WTC11 (cell line): ENCODE measurements at regions not wholly inside any gene's neighbourhood (a gene's known extent, or its start where the extent isn't known, plus 50 kb on each side); places are given as distances from the start of the nearest gene placed in this dataset.

Experiments used
- ATAC-seq: fragments of 200-7000 bp; cut with Tn5 transposase; 2 replicates; pipeline ENCODE4 v1.10.0; 2021; ENCODE audit warnings: mild to moderate bottlenecking, moderate library complexity
- CTCF ChIA-PET: fragments of 300-600 bp; sonication (Branson Sonifier 250); formaldehyde crosslinking; loops from one replicate; lab custom pipeline; 2021; ENCODE audit warnings: antibody characterized with exemption; lab: Charles Lee
- POLR2A ChIA-PET: fragments of 350-600 bp; sonication (Branson Sonifier 250); formaldehyde crosslinking; loops from one replicate; lab custom pipeline; 2021; ENCODE audit warnings: antibody characterized with exemption; lab: Charles Lee
- DNase-seq: peaks from one replicate; pipeline ENCODE4 v3.0.0; 2021; ENCODE audit warnings: low spot score
- H3K27ac Mint-ChIP-seq: 2 replicates; pipeline ENCODE4 v1.8.0; 2021; ENCODE audit warnings: mixed read lengths
- H3K27me3 Mint-ChIP-seq: 2 replicates; pipeline ENCODE4 v1.8.0; 2021; ENCODE audit warnings: low read depth, mild to moderate bottlenecking, moderate library complexity, mixed read lengths
- H3K36me3 Mint-ChIP-seq: 2 replicates; pipeline ENCODE4 v1.8.0; 2021; ENCODE audit warnings: mixed read lengths
- H3K4me1 Mint-ChIP-seq: 2 replicates; pipeline ENCODE4 v1.8.0; 2022; ENCODE audit warnings: mixed read lengths
- H3K4me3 Mint-ChIP-seq: 2 replicates; pipeline ENCODE4 v1.8.0; 2021; ENCODE audit warnings: mild to moderate bottlenecking, moderate library complexity, mixed read lengths
- H3K9me3 Mint-ChIP-seq: 2 replicates; pipeline ENCODE4 v1.8.0; 2021; ENCODE audit warnings: mixed read lengths
- GABPB1 ChIP-seq: sonication (generic); formaldehyde crosslinking; IDR thresholded peaks from 2 replicates; pipeline ENCODE4 v1.8.1; 2023; ENCODE audit warnings: mild to moderate bottlenecking, missing genetic modification reagents
- NFATC4 ChIP-seq: fragments of 250-450 bp; sonication (Bioruptor Pico); IDR thresholded peaks from 2 replicates; pipeline ENCODE4 v1.9.0; 2021; ENCODE audit warnings: mild to moderate bottlenecking
- TF ChIP-seq, protein P1 (sequence below): sonication (generic); formaldehyde crosslinking; IDR thresholded peaks from 2 replicates; pipeline ENCODE4 v1.8.0; 2023; ENCODE audit warnings: mild to moderate bottlenecking, missing genetic modification reagents
- TF ChIP-seq, protein P2 (sequence below): sonication (generic); formaldehyde crosslinking; IDR thresholded peaks from 2 replicates; pipeline ENCODE4 v1.8.0; 2022; ENCODE audit warnings: mild to moderate bottlenecking, missing genetic modification reagents
- TF ChIP-seq, protein P3 (sequence below): fragments of 250-450 bp; sonication (Bioruptor Pico); conservative IDR thresholded peaks from 2 replicates; pipeline ENCODE4 v1.9.0; 2021; ENCODE audit warnings: mild to moderate bottlenecking
- TF ChIP-seq, protein P4 (sequence below): sonication (generic); formaldehyde crosslinking; IDR thresholded peaks from 2 replicates; pipeline ENCODE4 v1.8.1; 2022; ENCODE audit warnings: missing genetic modification reagents, borderline replicate concordance
- TF ChIP-seq, protein P5 (sequence below): sonication (generic); formaldehyde crosslinking; IDR thresholded peaks from 2 replicates; pipeline ENCODE4 v1.8.1; 2023; ENCODE audit warnings: mild to moderate bottlenecking, missing genetic modification reagents, moderate library complexity
- TF ChIP-seq, protein P6 (sequence below): sonication (generic); formaldehyde crosslinking; IDR thresholded peaks from 2 replicates; pipeline ENCODE4 v1.8.0; 2023; ENCODE audit warnings: missing genetic modification reagents
- TF ChIP-seq, protein P7 (sequence below): sonication (generic); formaldehyde crosslinking; IDR thresholded peaks from 2 replicates; pipeline ENCODE4 v1.8.1; 2022; ENCODE audit warnings: low read depth, missing genetic modification reagents, borderline replicate concordance
- TF ChIP-seq, protein P8 (sequence below): fragments of 250-450 bp; sonication (Bioruptor Pico); IDR thresholded peaks from 2 replicates; pipeline ENCODE4 v1.9.0; 2021; ENCODE audit warnings: mild to moderate bottlenecking, borderline replicate concordance
- TF ChIP-seq, protein P9 (sequence below): sonication (generic); formaldehyde crosslinking; IDR thresholded peaks from 2 replicates; pipeline ENCODE4 v1.8.0; 2022; ENCODE audit warnings: missing genetic modification reagents

DNA sequence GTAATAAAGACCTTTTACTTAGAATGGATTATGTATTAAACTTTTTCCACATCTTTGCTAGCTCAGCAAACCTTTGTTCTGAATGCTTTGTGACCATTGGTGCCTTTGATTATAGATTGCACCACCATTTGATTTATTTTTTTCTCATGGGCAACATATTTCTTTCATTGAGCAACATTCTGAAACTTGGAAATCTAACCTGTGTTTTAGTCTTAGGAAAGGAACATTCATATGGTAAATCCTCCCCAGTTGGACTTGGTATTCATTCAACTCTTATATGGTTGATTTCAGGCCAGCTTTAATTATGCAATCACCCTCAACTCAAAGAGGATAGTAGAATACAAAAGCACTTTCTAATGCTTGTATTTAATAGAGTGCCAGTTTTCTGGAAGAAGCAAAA, 1077.9 kb upstream of the ZEB2 start (continued):
- TF ChIP-seq, protein P1, sequence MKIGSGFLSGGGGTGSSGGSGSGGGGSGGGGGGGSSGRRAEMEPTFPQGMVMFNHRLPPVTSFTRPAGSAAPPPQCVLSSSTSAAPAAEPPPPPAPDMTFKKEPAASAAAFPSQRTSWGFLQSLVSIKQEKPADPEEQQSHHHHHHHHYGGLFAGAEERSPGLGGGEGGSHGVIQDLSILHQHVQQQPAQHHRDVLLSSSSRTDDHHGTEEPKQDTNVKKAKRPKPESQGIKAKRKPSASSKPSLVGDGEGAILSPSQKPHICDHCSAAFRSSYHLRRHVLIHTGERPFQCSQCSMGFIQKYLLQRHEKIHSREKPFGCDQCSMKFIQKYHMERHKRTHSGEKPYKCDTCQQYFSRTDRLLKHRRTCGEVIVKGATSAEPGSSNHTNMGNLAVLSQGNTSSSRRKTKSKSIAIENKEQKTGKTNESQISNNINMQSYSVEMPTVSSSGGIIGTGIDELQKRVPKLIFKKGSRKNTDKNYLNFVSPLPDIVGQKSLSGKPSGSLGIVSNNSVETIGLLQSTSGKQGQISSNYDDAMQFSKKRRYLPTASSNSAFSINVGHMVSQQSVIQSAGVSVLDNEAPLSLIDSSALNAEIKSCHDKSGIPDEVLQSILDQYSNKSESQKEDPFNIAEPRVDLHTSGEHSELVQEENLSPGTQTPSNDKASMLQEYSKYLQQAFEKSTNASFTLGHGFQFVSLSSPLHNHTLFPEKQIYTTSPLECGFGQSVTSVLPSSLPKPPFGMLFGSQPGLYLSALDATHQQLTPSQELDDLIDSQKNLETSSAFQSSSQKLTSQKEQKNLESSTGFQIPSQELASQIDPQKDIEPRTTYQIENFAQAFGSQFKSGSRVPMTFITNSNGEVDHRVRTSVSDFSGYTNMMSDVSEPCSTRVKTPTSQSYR (CRISPR knock-in tag): no peak
- TF ChIP-seq, protein P2, sequence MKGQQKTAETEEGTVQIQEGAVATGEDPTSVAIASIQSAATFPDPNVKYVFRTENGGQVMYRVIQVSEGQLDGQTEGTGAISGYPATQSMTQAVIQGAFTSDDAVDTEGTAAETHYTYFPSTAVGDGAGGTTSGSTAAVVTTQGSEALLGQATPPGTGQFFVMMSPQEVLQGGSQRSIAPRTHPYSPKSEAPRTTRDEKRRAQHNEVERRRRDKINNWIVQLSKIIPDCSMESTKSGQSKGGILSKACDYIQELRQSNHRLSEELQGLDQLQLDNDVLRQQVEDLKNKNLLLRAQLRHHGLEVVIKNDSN (CRISPR knock-in tag): no peak
- TF ChIP-seq, protein P3, sequence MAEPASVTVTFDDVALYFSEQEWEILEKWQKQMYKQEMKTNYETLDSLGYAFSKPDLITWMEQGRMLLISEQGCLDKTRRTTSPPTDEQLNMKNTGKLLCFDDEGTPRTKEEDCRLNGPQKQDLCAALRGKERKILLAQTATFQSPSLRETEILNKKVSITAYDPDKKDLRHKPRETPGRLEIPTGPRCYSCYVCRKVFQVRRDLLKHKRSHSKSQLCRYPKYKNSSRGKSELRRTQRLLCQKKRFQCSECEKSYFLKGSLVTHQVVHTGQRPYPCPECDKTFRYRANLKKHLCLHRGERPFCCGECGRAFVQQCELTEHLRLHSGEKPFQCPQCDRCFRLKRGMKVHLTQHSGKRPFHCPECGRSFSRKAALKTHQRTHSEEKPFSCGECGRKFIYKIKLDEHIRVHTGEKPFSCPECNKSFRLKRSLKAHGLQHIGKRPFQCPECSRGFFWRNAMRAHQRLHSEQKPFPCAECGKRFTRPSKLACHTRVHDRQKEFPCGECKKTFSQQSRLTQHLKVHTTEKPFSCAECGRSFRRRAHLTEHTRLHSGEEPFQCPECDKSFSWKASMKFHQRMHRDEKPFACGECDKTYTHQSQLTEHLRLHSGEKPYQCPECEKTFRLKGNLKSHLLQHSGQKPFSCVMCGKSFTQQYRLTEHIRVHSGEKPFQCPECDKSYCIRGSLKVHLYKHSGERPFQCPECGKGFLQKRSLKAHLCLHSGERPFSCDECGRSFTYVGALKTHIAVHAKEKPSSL (CRISPR knock-in tag): no peak
- TF ChIP-seq, protein P4, sequence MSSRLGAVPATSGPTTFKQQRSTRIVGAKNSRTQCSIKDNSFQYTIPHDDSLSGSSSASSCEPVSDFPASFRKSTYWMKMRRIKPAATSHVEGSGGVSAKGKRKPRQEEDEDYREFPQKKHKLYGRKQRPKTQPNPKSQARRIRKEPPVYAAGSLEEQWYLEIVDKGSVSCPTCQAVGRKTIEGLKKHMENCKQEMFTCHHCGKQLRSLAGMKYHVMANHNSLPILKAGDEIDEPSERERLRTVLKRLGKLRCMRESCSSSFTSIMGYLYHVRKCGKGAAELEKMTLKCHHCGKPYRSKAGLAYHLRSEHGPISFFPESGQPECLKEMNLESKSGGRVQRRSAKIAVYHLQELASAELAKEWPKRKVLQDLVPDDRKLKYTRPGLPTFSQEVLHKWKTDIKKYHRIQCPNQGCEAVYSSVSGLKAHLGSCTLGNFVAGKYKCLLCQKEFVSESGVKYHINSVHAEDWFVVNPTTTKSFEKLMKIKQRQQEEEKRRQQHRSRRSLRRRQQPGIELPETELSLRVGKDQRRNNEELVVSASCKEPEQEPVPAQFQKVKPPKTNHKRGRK (CRISPR knock-in tag): no peak
- TF ChIP-seq, protein P5, sequence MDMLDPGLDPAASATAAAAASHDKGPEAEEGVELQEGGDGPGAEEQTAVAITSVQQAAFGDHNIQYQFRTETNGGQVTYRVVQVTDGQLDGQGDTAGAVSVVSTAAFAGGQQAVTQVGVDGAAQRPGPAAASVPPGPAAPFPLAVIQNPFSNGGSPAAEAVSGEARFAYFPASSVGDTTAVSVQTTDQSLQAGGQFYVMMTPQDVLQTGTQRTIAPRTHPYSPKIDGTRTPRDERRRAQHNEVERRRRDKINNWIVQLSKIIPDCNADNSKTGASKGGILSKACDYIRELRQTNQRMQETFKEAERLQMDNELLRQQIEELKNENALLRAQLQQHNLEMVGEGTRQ (CRISPR knock-in tag): no peak
- TF ChIP-seq, protein P6, sequence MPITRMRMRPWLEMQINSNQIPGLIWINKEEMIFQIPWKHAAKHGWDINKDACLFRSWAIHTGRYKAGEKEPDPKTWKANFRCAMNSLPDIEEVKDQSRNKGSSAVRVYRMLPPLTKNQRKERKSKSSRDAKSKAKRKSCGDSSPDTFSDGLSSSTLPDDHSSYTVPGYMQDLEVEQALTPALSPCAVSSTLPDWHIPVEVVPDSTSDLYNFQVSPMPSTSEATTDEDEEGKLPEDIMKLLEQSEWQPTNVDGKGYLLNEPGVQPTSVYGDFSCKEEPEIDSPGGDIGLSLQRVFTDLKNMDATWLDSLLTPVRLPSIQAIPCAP (CRISPR knock-in tag): no peak
- TF ChIP-seq, protein P7, sequence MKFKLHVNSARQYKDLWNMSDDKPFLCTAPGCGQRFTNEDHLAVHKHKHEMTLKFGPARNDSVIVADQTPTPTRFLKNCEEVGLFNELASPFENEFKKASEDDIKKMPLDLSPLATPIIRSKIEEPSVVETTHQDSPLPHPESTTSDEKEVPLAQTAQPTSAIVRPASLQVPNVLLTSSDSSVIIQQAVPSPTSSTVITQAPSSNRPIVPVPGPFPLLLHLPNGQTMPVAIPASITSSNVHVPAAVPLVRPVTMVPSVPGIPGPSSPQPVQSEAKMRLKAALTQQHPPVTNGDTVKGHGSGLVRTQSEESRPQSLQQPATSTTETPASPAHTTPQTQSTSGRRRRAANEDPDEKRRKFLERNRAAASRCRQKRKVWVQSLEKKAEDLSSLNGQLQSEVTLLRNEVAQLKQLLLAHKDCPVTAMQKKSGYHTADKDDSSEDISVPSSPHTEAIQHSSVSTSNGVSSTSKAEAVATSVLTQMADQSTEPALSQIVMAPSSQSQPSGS: no peak
- no peak for TF ChIP-seq GABPB1 (CRISPR knock-in tag)
- TF ChIP-seq, protein P8, sequence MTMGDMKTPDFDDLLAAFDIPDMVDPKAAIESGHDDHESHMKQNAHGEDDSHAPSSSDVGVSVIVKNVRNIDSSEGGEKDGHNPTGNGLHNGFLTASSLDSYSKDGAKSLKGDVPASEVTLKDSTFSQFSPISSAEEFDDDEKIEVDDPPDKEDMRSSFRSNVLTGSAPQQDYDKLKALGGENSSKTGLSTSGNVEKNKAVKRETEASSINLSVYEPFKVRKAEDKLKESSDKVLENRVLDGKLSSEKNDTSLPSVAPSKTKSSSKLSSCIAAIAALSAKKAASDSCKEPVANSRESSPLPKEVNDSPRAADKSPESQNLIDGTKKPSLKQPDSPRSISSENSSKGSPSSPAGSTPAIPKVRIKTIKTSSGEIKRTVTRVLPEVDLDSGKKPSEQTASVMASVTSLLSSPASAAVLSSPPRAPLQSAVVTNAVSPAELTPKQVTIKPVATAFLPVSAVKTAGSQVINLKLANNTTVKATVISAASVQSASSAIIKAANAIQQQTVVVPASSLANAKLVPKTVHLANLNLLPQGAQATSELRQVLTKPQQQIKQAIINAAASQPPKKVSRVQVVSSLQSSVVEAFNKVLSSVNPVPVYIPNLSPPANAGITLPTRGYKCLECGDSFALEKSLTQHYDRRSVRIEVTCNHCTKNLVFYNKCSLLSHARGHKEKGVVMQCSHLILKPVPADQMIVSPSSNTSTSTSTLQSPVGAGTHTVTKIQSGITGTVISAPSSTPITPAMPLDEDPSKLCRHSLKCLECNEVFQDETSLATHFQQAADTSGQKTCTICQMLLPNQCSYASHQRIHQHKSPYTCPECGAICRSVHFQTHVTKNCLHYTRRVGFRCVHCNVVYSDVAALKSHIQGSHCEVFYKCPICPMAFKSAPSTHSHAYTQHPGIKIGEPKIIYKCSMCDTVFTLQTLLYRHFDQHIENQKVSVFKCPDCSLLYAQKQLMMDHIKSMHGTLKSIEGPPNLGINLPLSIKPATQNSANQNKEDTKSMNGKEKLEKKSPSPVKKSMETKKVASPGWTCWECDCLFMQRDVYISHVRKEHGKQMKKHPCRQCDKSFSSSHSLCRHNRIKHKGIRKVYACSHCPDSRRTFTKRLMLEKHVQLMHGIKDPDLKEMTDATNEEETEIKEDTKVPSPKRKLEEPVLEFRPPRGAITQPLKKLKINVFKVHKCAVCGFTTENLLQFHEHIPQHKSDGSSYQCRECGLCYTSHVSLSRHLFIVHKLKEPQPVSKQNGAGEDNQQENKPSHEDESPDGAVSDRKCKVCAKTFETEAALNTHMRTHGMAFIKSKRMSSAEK (CRISPR knock-in tag): no peak
- no peak for TF ChIP-seq NFATC4

DNA sequence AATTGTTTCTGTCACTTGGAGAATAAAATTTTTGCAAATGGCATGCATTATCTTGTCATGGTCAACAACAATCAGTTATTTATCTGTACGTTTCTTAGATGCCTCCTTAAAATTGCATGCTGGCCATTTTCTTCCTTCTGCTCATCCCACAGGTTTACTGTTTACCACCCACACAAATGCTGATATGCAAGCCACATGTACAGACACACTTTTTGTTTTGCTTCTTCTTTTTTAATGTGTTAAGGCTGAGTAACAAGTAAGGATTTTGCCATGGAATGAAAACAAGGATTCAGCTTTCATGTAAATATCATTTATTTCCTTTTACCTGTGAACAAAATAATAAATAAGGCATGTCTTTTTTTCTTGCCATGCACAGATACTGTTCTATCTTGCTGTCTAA, 1077.1 kb upstream of the ZEB2 start:
- no peak for DNase-seq
- no peak for ATAC-seq
- CTCF ChIA-PET: no interaction called here
- H3K4me3 Mint-ChIP-seq: no peak overlapping the region
- H3K27me3 Mint-ChIP-seq: no peaks in the 10 kb centered on the region
- no peaks in the 10 kb centered on the region for H3K9me3 Mint-ChIP-seq
- H3K27ac Mint-ChIP-seq: no peak overlapping the region
- no peaks in the 10 kb centered on the region for H3K36me3 Mint-ChIP-seq
- POLR2A ChIA-PET: no interaction called here
- H3K4me1 Mint-ChIP-seq: peaks cover 35% of the 10 kb centered on the region
- TF ChIP-seq, protein P9, sequence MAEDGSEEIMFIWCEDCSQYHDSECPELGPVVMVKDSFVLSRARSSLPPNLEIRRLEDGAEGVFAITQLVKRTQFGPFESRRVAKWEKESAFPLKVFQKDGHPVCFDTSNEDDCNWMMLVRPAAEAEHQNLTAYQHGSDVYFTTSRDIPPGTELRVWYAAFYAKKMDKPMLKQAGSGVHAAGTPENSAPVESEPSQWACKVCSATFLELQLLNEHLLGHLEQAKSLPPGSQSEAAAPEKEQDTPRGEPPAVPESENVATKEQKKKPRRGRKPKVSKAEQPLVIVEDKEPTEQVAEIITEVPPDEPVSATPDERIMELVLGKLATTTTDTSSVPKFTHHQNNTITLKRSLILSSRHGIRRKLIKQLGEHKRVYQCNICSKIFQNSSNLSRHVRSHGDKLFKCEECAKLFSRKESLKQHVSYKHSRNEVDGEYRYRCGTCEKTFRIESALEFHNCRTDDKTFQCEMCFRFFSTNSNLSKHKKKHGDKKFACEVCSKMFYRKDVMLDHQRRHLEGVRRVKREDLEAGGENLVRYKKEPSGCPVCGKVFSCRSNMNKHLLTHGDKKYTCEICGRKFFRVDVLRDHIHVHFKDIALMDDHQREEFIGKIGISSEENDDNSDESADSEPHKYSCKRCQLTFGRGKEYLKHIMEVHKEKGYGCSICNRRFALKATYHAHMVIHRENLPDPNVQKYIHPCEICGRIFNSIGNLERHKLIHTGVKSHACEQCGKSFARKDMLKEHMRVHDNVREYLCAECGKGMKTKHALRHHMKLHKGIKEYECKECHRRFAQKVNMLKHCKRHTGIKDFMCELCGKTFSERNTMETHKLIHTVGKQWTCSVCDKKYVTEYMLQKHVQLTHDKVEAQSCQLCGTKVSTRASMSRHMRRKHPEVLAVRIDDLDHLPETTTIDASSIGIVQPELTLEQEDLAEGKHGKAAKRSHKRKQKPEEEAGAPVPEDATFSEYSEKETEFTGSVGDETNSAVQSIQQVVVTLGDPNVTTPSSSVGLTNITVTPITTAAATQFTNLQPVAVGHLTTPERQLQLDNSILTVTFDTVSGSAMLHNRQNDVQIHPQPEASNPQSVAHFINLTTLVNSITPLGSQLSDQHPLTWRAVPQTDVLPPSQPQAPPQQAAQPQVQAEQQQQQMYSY: no peak
- TF ChIP-seq, protein P1 (CRISPR knock-in tag): no peak
- TF ChIP-seq, protein P2 (CRISPR knock-in tag): no peak
